Natural killer cell (primary cell): ENCODE measurements at regions not wholly inside any gene's neighbourhood (a gene's known extent, or its start where the extent isn't known, plus 50 kb on each side); places are given as distances from the start of the nearest gene placed in this dataset.

Experiments used
- ATAC-seq, 3 donors: fragments of 150-1000 bp in 2 of 3; fragments of 200-7000 bp in 1 of 3; cut with Tn5 transposase; 1 replicate in 1 of 3; 2 replicates in 2 of 3; pipeline ENCODE4 v1.10.0; 2021; ENCODE audit warnings: mild to moderate bottlenecking in 2 of 3, moderate library complexity in 2 of 3
- DNase-seq, 2 donors: peaks; one replicate each; pipeline versions ENCODE4 v3.0.0 to v3.0.0-alpha.2; 2013 to 2021; ENCODE audit warnings: mixed read lengths in 1 of 2
- H3K27ac ChIP-seq: one replicate; pipeline ENCODE4 v1.5.1; 2013; ENCODE audit warnings: mild to moderate bottlenecking, low read length
- H3K27me3 ChIP-seq: one replicate; pipeline ENCODE4 v1.6.1; 2013; ENCODE audit warnings: low read length; ENCODE audit not compliant: control insufficient read depth, insufficient read depth
- H3K36me3 ChIP-seq: one replicate; pipeline ENCODE4 v1.6.1; 2013; ENCODE audit warnings: low read length; ENCODE audit not compliant: control insufficient read depth, insufficient read depth
- H3K4me1 ChIP-seq: one replicate; pipeline ENCODE4 v1.6.1; 2013; ENCODE audit warnings: low read length; ENCODE audit not compliant: control insufficient read depth, insufficient read depth
- H3K4me3 ChIP-seq: one replicate; pipeline ENCODE4 v1.5.1; 2013; ENCODE audit warnings: low read length
- H3K9me3 ChIP-seq: one replicate; pipeline ENCODE4 v1.6.1; 2013; ENCODE audit warnings: low read length; ENCODE audit not compliant: control insufficient read depth, insufficient read depth
- H3K27ac Mint-ChIP-seq, 2 donors: one replicate each; pipeline ENCODE4 v1.8.0; 2022; ENCODE audit warnings: mild to moderate bottlenecking in 2 of 2, mixed read lengths in 2 of 2, moderate library complexity in 1 of 2
- H3K27me3 Mint-ChIP-seq, 2 donors: one replicate each; pipeline ENCODE4 v1.8.0; 2022; ENCODE audit warnings: low read depth in 2 of 2, mixed read lengths in 2 of 2
- H3K36me3 Mint-ChIP-seq: one replicate; pipeline ENCODE4 v1.8.0; 2022; ENCODE audit warnings: mixed read lengths
- H3K4me1 Mint-ChIP-seq, 2 donors: one replicate each; pipeline ENCODE4 v1.8.0; 2022; ENCODE audit warnings: mixed read lengths in 2 of 2
- H3K4me3 Mint-ChIP-seq: one replicate; pipeline ENCODE4 v1.8.0; 2022; ENCODE audit warnings: mild to moderate bottlenecking, moderate library complexity, mixed read lengths
- H3K9me3 Mint-ChIP-seq, 2 donors: one replicate each; pipeline ENCODE4 v1.8.0; 2022; ENCODE audit warnings: mixed read lengths in 2 of 2
- CTCF ChIP-seq: fragments of 200-600 bp; IDR thresholded peaks from one replicate; pipeline ENCODE4 v1.8.0; 2022; ENCODE audit warnings: antibody characterized with exemption
- WGBS: methylation state at CpG from one replicate; pipeline ENCODE4 v1.1.7; 2013; ENCODE audit warnings: missing lambda C conversion rate; ENCODE audit not compliant: insufficient coverage; 5-methylcytosine and 5-hydroxymethylcytosine counted together
- intact Hi-C: fragments of 100-400 bp; cut with micrococcal nuclease; formaldehyde crosslinking; loops from one replicate; pipeline ENCODE4 v1.14.2; 2022

GRCh38 chr1:30478283-30478682 is 245.1 kb downstream of the MATN1 start:
- H3K27ac Mint-ChIP-seq, result no peak overlapping the region
- no peaks in the 10 kb centered on the region for H3K4me1 ChIP-seq
- peaks cover 30% of the 10 kb centered on the region for H3K9me3 ChIP-seq
- H3K36me3 ChIP-seq, result no peaks in the 10 kb centered on the region
- no peak overlapping the region for H3K4me3 Mint-ChIP-seq
- no peak for DNase-seq
- no peak for TF ChIP-seq CTCF
- no peak overlapping the region for H3K27ac ChIP-seq
- H3K36me3 Mint-ChIP-seq, result peaks cover 6% of the 10 kb centered on the region
- no peaks in the 10 kb centered on the region for H3K27me3 ChIP-seq
- peaks cover 7 to 11% of the 10 kb centered on the region in 2 donors for H3K9me3 Mint-ChIP-seq
- no peaks in the 10 kb centered on the region for H3K27me3 Mint-ChIP-seq
- no peak for ATAC-seq
- no peak overlapping the region for H3K4me3 ChIP-seq
- 88% methylated on average over 6 of the region's 6 CpGs for WGBS
- H3K4me1 Mint-ChIP-seq, result no peaks in the 10 kb centered on the region
- intact Hi-C loops, result no loop called here

- ATAC-seq (no peak), DNase-seq (no peak)
- no peak overlapping the region for H3K4me3 ChIP-seq
- no peaks in the 10 kb centered on the region for H3K27me3 ChIP-seq
- H3K27ac ChIP-seq, result no peak overlapping the region
- H3K9me3 ChIP-seq, result peaks cover 23% of the 10 kb centered on the region
- Mint-ChIP-seq H3K4me1 (no peaks in the 10 kb centered on the region), H3K9me3 (peaks cover 7 to 9% of the 10 kb centered on the region in 2 donors), H3K27me3 (no peaks in the 10 kb centered on the region), H3K36me3 (peaks cover 6% of the 10 kb centered on the region), H3K27ac (no peak overlapping the region), H3K4me3 (no peak overlapping the region)
- intact Hi-C loops, result no loop called here
- no peaks in the 10 kb centered on the region for H3K4me1 ChIP-seq
- no peaks in the 10 kb centered on the region for H3K36me3 ChIP-seq
- WGBS, result 76% methylated on average over 8 of the region's 8 CpGs
- no peak for TF ChIP-seq CTCF
Observed at GRCh38 chr1:30477588-30477987, 245.8 kb downstream of the MATN1 start.

GRCh38 chr1:30476911-30477459 is 246.4 kb downstream of the MATN1 start:
- TF ChIP-seq CTCF, result no peak
- Histone ChIP-seq H3K9me3 (peaks cover 17% of the 10 kb centered on the region), H3K36me3 (no peaks in the 10 kb centered on the region), H3K27ac (no peak overlapping the region), H3K4me1 (no peaks in the 10 kb centered on the region), H3K4me3 (no peak overlapping the region), H3K27me3 (no peaks in the 10 kb centered on the region)
- Mint-ChIP-seq H3K27ac (no peak overlapping the region), H3K4me3 (no peak overlapping the region), H3K36me3 (peaks cover 5% of the 10 kb centered on the region), H3K4me1 (no peaks in the 10 kb centered on the region), H3K9me3 (peaks cover 6 to 8% of the 10 kb centered on the region in 2 donors), H3K27me3 (no peaks in the 10 kb centered on the region)
- peak in 1 of 3 donors; percentile 22 for ATAC-seq
- intact Hi-C loops, result no loop called here
- DNase-seq, result no peak
- WGBS, result 86% methylated on average over 8 of the region's 8 CpGs

- no peak for DNase-seq
- Mint-ChIP-seq H3K27me3 (no peaks in the 10 kb centered on the region), H3K4me1 (no peaks in the 10 kb centered on the region), H3K4me3 (no peak overlapping the region), H3K27ac (no peak overlapping the region), H3K9me3 (peaks cover 3 to 5% of the 10 kb centered on the region in 2 donors), H3K36me3 (no peaks in the 10 kb centered on the region)
- peak in 1 of 3 donors; percentile 6 for ATAC-seq
- intact Hi-C loops, result no loop called here
- H3K4me1 ChIP-seq, result no peaks in the 10 kb centered on the region
- no peaks in the 10 kb centered on the region for H3K27me3 ChIP-seq
- H3K27ac ChIP-seq, result no peak overlapping the region
- no peaks in the 10 kb centered on the region for H3K36me3 ChIP-seq
- WGBS, result 57% methylated on average over 6 of the region's 6 CpGs
- peaks cover 13% of the 10 kb centered on the region for H3K9me3 ChIP-seq
- TF ChIP-seq CTCF, result no peak
- no peak overlapping the region for H3K4me3 ChIP-seq
Observed at GRCh38 chr1:30476476-30476875, 246.9 kb downstream of the MATN1 start.
